ENCODE measurements at regions not wholly inside any gene's neighbourhood (a gene's known extent, or its start where the extent isn't known, plus 50 kb on each side); places are given as distances from the start of the nearest gene placed in this dataset.

DNA sequence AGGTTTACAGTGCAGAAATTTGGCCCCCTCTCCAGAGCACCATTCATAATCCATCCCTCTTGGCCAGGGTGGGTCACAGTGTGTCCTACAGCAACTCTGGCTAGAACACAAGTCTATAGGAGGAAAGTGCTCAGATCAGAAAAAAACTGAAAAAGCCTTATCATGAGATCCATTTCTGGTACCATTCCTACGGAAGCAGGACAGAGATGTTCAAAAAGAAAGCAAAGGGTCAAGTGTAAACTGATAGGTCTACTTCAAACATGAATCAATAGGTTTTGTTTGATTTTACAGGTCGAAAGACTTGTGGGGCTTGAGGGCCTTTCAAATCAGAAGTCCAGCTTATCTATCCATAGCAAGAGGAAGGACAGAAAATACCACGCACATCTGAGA is 326.4 kb downstream of the SOX9 start:
- Histone ChIP-seq H3K36me3 (ENCODE audit: low read length) (no peaks in the 10 kb centered on the region), H3K9me3 (ENCODE audit: insufficient read depth, low read length) (no peaks in the 10 kb centered on the region), H4K20me1 (ENCODE audit: low read depth, low read length) (no peaks in the 10 kb centered on the region), H2AFZ (ENCODE audit: low read depth, low read length, severe bottlenecking) (no peak overlapping the region), H3K27me3 (ENCODE audit: low read length) (no peaks in the 10 kb centered on the region), H3F3A (ENCODE audit: insufficient read depth) (no peaks in the 10 kb centered on the region), H3K4me2 (ENCODE audit: low read depth, low read length, poor library complexity, severe bottlenecking) (no peak overlapping the region), H3K79me2 (ENCODE audit: insufficient read depth, low read length) (no peaks in the 10 kb centered on the region), H3K4me3 (ENCODE audit: insufficient read depth, low read length, poor library complexity, severe bottlenecking) (no peak overlapping the region), H3K27ac (ENCODE audit: low read depth, low read length) (no peak overlapping the region), H3K9me2 (replicated peaks; ENCODE audit: insufficient read depth, low read length) (no peaks in the 10 kb centered on the region), H3K9ac (ENCODE audit: low read length) (no peak overlapping the region)
- no peak for TF ChIP-seq EZH2phosphoT487 (conservative IDR thresholded peaks at IDR 0.05; ENCODE audit: low read length)
- TF ChIP-seq, protein P1, sequence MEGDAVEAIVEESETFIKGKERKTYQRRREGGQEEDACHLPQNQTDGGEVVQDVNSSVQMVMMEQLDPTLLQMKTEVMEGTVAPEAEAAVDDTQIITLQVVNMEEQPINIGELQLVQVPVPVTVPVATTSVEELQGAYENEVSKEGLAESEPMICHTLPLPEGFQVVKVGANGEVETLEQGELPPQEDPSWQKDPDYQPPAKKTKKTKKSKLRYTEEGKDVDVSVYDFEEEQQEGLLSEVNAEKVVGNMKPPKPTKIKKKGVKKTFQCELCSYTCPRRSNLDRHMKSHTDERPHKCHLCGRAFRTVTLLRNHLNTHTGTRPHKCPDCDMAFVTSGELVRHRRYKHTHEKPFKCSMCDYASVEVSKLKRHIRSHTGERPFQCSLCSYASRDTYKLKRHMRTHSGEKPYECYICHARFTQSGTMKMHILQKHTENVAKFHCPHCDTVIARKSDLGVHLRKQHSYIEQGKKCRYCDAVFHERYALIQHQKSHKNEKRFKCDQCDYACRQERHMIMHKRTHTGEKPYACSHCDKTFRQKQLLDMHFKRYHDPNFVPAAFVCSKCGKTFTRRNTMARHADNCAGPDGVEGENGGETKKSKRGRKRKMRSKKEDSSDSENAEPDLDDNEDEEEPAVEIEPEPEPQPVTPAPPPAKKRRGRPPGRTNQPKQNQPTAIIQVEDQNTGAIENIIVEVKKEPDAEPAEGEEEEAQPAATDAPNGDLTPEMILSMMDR (IDR thresholded peaks at IDR 0.05; ENCODE audit: insufficient read depth, low read length, poor library complexity, severe bottlenecking) = no peak

GRCh38 chr17:72448019-72448418 is 327.2 kb downstream of the SOX9 start:
- H3K27ac ChIP-seq (ENCODE audit: low read depth, low read length) = no peak overlapping the region
- H3K4me3 ChIP-seq (ENCODE audit: insufficient read depth, low read length, poor library complexity, severe bottlenecking) = no peak overlapping the region
- no peaks in the 10 kb centered on the region for H3K79me2 ChIP-seq (ENCODE audit: insufficient read depth, low read length)
- H3K4me2 ChIP-seq (ENCODE audit: low read depth, low read length, poor library complexity, severe bottlenecking) = no peak overlapping the region
- no peaks in the 10 kb centered on the region for H3F3A ChIP-seq (ENCODE audit: insufficient read depth)
- no peaks in the 10 kb centered on the region for H3K9me3 ChIP-seq (ENCODE audit: insufficient read depth, low read length)
- H3K9me2 ChIP-seq (replicated peaks; ENCODE audit: insufficient read depth, low read length) = no peaks in the 10 kb centered on the region
- no peaks in the 10 kb centered on the region for H4K20me1 ChIP-seq (ENCODE audit: low read depth, low read length)
- no peaks in the 10 kb centered on the region for H3K36me3 ChIP-seq (ENCODE audit: low read length)
- H3K9ac ChIP-seq (ENCODE audit: low read length) = no peak overlapping the region
- no peaks in the 10 kb centered on the region for H3K27me3 ChIP-seq (ENCODE audit: low read length)
- H2AFZ ChIP-seq (ENCODE audit: low read depth, low read length, severe bottlenecking) = no peak overlapping the region
- TF ChIP-seq EZH2phosphoT487 (conservative IDR thresholded peaks at IDR 0.05; ENCODE audit: low read length) = no peak
- TF ChIP-seq, protein P1 (IDR thresholded peaks at IDR 0.05; ENCODE audit: insufficient read depth, low read length, poor library complexity, severe bottlenecking) = no peak

DNA sequence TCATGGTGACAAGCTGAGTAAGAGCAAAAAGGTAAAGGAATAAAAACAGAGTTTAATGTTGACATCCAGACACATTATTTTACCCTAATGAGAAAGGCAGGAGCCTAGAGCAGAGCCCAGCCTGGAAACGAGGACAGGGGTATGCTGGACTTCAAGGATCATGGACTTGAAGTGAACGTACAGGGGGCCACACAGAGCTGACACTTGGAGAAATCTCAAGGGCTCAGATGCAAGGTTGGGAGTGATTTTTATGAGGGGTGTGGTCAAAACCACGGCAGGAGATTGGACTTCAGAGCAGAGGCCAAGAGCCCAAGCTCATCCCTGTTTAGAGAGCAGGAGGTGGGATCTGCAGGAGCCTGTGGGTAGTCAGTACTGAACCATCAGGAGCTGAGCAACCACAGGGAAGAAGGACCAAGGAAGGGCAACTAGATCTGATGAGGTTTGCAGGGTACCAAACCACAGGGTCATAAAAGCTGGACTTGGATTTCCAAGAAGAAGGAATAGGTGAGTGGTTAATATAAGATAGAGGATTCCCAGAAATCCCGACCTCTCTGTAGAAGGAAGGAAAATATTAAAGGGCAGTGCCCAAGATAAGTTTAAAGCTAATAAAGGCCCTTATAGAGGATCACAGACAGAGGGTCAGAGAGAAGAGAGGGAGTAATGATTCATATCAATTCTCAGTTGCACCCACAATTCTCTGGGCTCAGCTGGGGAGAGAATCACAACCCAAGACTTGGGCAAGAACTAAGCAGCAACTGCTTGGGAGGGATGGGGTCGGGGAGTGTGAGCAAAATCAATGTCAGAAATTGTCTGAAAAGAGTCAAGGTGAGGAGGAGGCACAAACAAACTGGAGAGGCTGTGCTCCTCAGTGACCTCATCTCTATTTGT is 331.7 kb downstream of the SOX9 start:
- no peak overlapping the region for H3K4me2 ChIP-seq (ENCODE audit: low read depth, low read length, poor library complexity, severe bottlenecking)
- TF ChIP-seq EZH2phosphoT487 (conservative IDR thresholded peaks at IDR 0.05; ENCODE audit: low read length) = no peak
- TF ChIP-seq, protein P1 (IDR thresholded peaks at IDR 0.05; ENCODE audit: insufficient read depth, low read length, poor library complexity, severe bottlenecking) = no peak
- no peak overlapping the region for H2AFZ ChIP-seq (ENCODE audit: low read depth, low read length, severe bottlenecking)
- H3K79me2 ChIP-seq (ENCODE audit: insufficient read depth, low read length) = no peaks in the 10 kb centered on the region
- H3K9ac ChIP-seq (ENCODE audit: low read length) = no peak overlapping the region
- no peaks in the 10 kb centered on the region for H3F3A ChIP-seq (ENCODE audit: insufficient read depth)
- no peak overlapping the region for H3K4me3 ChIP-seq (ENCODE audit: insufficient read depth, low read length, poor library complexity, severe bottlenecking)
- no peaks in the 10 kb centered on the region for H3K9me2 ChIP-seq (replicated peaks; ENCODE audit: insufficient read depth, low read length)
- H3K36me3 ChIP-seq (ENCODE audit: low read length) = no peaks in the 10 kb centered on the region
- H4K20me1 ChIP-seq (ENCODE audit: low read depth, low read length) = no peaks in the 10 kb centered on the region
- H3K9me3 ChIP-seq (ENCODE audit: insufficient read depth, low read length) = no peaks in the 10 kb centered on the region
- no peaks in the 10 kb centered on the region for H3K27me3 ChIP-seq (ENCODE audit: low read length)
- no peak overlapping the region for H3K27ac ChIP-seq (ENCODE audit: low read depth, low read length)
